H9 (cell line): ENCODE measurements at regions not wholly inside any gene's neighbourhood (a gene's known extent, or its start where the extent isn't known, plus 50 kb on each side); places are given as distances from the start of the nearest gene placed in this dataset.

Experiments
- DNase-seq: peaks from one replicate; pipeline ENCODE4 v3.0.0-alpha.2; 2017
- H2AFZ ChIP-seq: one replicate; pipeline ENCODE4 v1.6.1; 2013; ENCODE audit warnings: mild to moderate bottlenecking, low read length, control low read depth, moderate library complexity
- H2AK5ac ChIP-seq: 2 replicates; pipeline ENCODE4 v1.6.1; 2013; ENCODE audit warnings: low read length, control low read depth, mixed read lengths; ENCODE audit not compliant: insufficient read length
- H2BK120ac ChIP-seq: one replicate; pipeline ENCODE4 v1.6.1; 2013; ENCODE audit warnings: low read depth, mild to moderate bottlenecking, low read length, control low read depth, inconsistent platforms; ENCODE audit not compliant: poor library complexity, severe bottlenecking
- H2BK12ac ChIP-seq: 2 replicates; pipeline ENCODE4 v1.6.1; 2013; ENCODE audit warnings: low read length, control low read depth, mixed read lengths, low read depth; ENCODE audit not compliant: insufficient read length
- H2BK15ac ChIP-seq: 2 replicates; pipeline ENCODE4 v1.6.1; 2013; ENCODE audit warnings: low read depth, low read length, control low read depth
- H2BK20ac ChIP-seq: one replicate; pipeline ENCODE4 v1.6.1; 2013; ENCODE audit warnings: low read depth, mild to moderate bottlenecking, low read length, control low read depth, inconsistent platforms; ENCODE audit not compliant: poor library complexity, severe bottlenecking
- H2BK5ac ChIP-seq: 2 replicates; pipeline ENCODE4 v1.6.1; 2013; ENCODE audit warnings: low read length, control low read depth, mixed read lengths; ENCODE audit not compliant: insufficient read length
- H3K14ac ChIP-seq: 2 replicates; pipeline ENCODE4 v1.6.1; 2013; ENCODE audit warnings: low read length, control low read depth; ENCODE audit not compliant: insufficient read depth
- H3K18ac ChIP-seq: 2 replicates; pipeline ENCODE4 v1.6.1; 2013; ENCODE audit warnings: low read depth, mild to moderate bottlenecking, mixed read lengths, low read length, control low read depth; ENCODE audit not compliant: insufficient read length
- H3K23ac ChIP-seq: 2 replicates; pipeline ENCODE4 v1.6.1; 2013; ENCODE audit warnings: low read length, control low read depth, mixed read lengths, low read depth; ENCODE audit not compliant: insufficient read length
- H3K23me2 ChIP-seq: 2 replicates; pipeline ENCODE4 v1.6.1; 2013; ENCODE audit warnings: low read depth, mild to moderate bottlenecking, mixed read lengths, low read length, control low read depth; ENCODE audit not compliant: insufficient read length, poor library complexity, severe bottlenecking
- H3K27ac ChIP-seq: 2 replicates; pipeline ENCODE4 v1.5.1; 2013; ENCODE audit warnings: low read length, control low read depth, mixed read lengths, low read depth; ENCODE audit not compliant: insufficient read length
- H3K27me3 ChIP-seq: 2 replicates; pipeline ENCODE4 v1.6.1; 2013; ENCODE audit warnings: low read length, control low read depth, inconsistent platforms; ENCODE audit not compliant: insufficient read depth
- H3K4ac ChIP-seq: 2 replicates; pipeline ENCODE4 v1.6.1; 2013; ENCODE audit warnings: low read depth, mild to moderate bottlenecking, control low read depth, inconsistent platforms, low read length, moderate library complexity
- H3K4me1 ChIP-seq: 2 replicates; pipeline ENCODE4 v1.6.1; 2013; ENCODE audit warnings: low read length, control low read depth, inconsistent platforms; ENCODE audit not compliant: insufficient read depth
- H3K4me2 ChIP-seq: 2 replicates; pipeline ENCODE4 v1.6.1; 2013; ENCODE audit warnings: low read length, control low read depth, mixed read lengths; ENCODE audit not compliant: insufficient read length, insufficient read depth
- H3K56ac ChIP-seq: 2 replicates; pipeline ENCODE4 v1.6.1; 2013; ENCODE audit warnings: low read depth, mild to moderate bottlenecking, mixed read lengths, low read length, control low read depth; ENCODE audit not compliant: insufficient read length
- H3K79me1 ChIP-seq: 2 replicates; pipeline ENCODE4 v1.6.1; 2013; ENCODE audit warnings: low read depth, mild to moderate bottlenecking, moderate library complexity, low read length, control low read depth, inconsistent platforms; ENCODE audit not compliant: insufficient read depth, poor library complexity, severe bottlenecking
- H3K79me2 ChIP-seq: 2 replicates; pipeline ENCODE4 v1.6.1; 2013; ENCODE audit warnings: low read length, control low read depth, inconsistent platforms; ENCODE audit not compliant: insufficient read depth
- H3K9ac ChIP-seq: 2 replicates; pipeline ENCODE4 v1.6.1; 2013; ENCODE audit warnings: low read length, control low read depth, mixed read lengths; ENCODE audit not compliant: insufficient read length; ENCODE audit errors: extremely low read depth
- H3K9me3 ChIP-seq: one replicate; pipeline ENCODE4 v1.6.1; 2013; ENCODE audit warnings: low read depth, low read length, inconsistent platforms; ENCODE audit not compliant: control insufficient read depth
- H3T11ph ChIP-seq: one replicate; pipeline ENCODE4 v1.6.1; 2013; ENCODE audit warnings: mild to moderate bottlenecking, low read length, control low read depth, inconsistent platforms
- H4K20me1 ChIP-seq: one replicate; pipeline ENCODE4 v1.6.1; 2013; ENCODE audit not compliant: control insufficient read depth, insufficient read length, insufficient read depth
- H4K5ac ChIP-seq: 2 replicates; pipeline ENCODE4 v1.6.1; 2013; ENCODE audit warnings: low read depth, mild to moderate bottlenecking, mixed read lengths, low read length, control low read depth; ENCODE audit not compliant: insufficient read length
- H4K8ac ChIP-seq: replicated peaks from 2 replicates; pipeline ENCODE4 v1.6.1; 2013; ENCODE audit warnings: low read length, control low read depth, mixed read lengths, low read depth; ENCODE audit not compliant: insufficient read length
- H4K91ac ChIP-seq: 2 replicates; pipeline ENCODE4 v1.6.1; 2013; ENCODE audit warnings: low read depth, mild to moderate bottlenecking, moderate library complexity, mixed read lengths, low read length, control low read depth; ENCODE audit not compliant: insufficient read length
- H3K27ac Mint-ChIP-seq, 3 experiments: 2 replicates in 2 of 3; 3 replicates in 1 of 3; pipeline ENCODE4 v1.8.0; 2020 to 2021; ENCODE audit warnings: mixed read lengths in 3 of 3, mild to moderate bottlenecking in 1 of 3, moderate library complexity in 1 of 3
- H3K27me3 Mint-ChIP-seq: 2 replicates; pipeline ENCODE4 v1.8.0; 2021; ENCODE audit warnings: low read depth, mild to moderate bottlenecking, moderate library complexity, mixed read lengths
- H3K36me3 Mint-ChIP-seq, 3 experiments: 2 replicates in 2 of 3; 3 replicates in 1 of 3; pipeline ENCODE4 v1.8.0; 2020 to 2021; ENCODE audit warnings: low read depth in 3 of 3, mixed read lengths in 3 of 3; ENCODE audit not compliant: insufficient read depth in 1 of 3
- H3K4me1 Mint-ChIP-seq, 2 experiments: 2 replicates each; pipeline ENCODE4 v1.8.0; 2020; ENCODE audit warnings: mixed read lengths in 2 of 2
- H3K4me3 Mint-ChIP-seq, 2 experiments: 2 replicates in 1 of 2; 3 replicates in 1 of 2; pipeline ENCODE4 v1.8.0; 2020 to 2021; ENCODE audit warnings: mild to moderate bottlenecking in 2 of 2, mixed read lengths in 2 of 2, moderate library complexity in 1 of 2
- H3K9me3 Mint-ChIP-seq, 2 experiments: 2 replicates in 1 of 2; 3 replicates in 1 of 2; pipeline ENCODE4 v1.8.0; 2020; ENCODE audit warnings: mild to moderate bottlenecking in 2 of 2, mixed read lengths in 2 of 2, moderate library complexity in 1 of 2
- WGBS: extraction: QIAGEN DNeasy Blood & Tissue Kit; methylation state at CpG from one replicate; pipeline ENCODE4 v1.1.7; 2013; ENCODE audit warnings: missing lambda C conversion rate, low lambda C conversion rate, mixed read lengths; ENCODE audit not compliant: insufficient read length; ENCODE audit errors: extremely low coverage; 5-methylcytosine and 5-hydroxymethylcytosine counted together
- TF ChIP-seq, protein P1 (sequence below): fragments of 200-600 bp; sonication (generic); conservative IDR thresholded peaks from 3 replicates; pipeline ENCODE4 v1.8.0; 2021; ENCODE audit warnings: antibody characterized with exemption, mild to moderate bottlenecking

DNA sequence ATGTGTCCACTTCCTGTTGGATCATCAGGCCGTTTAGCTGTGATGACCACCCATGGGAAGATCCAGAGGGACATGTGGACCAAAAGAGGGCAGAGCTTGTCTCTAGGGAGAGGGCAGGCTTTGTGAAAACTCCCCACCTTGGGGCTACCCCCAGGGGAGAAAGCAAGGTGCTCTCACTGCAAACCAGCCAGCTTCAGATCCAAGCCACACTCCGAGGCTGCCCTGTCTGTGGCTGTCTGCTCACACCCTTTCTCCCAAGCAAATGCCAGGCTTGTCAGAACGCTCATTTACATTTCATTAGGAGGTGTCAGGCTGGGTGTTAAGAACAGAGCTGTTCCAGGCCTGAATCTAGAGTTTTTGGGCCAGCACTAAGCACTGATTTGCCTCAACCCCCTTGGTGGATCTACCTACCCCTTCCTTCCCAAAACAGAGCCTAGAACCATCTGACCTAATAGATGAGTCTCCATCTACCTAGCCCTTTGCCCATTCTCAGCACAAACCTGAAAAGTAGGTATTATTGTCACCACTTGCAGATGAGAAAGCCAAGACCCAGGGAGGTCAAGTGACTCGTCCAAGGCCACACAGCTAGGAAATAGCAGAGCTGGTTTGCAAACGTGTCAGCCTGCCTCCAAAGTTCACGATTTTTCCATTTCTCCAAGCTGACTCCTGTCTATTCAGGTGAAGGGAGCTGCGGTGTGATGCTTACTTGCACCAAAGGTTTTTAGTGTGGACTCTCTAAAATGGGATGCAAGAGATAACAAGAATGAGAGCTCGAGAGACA lies 130.9 kb downstream of the EMX2 start:
- peaks cover 3% of the 10 kb centered on the region for H3K27me3 Mint-ChIP-seq
- H2BK15ac ChIP-seq = no peak overlapping the region
- DNase-seq = no peak
- H2BK120ac ChIP-seq = no peak overlapping the region
- H2BK20ac ChIP-seq = no peak overlapping the region
- TF ChIP-seq, protein P1, sequence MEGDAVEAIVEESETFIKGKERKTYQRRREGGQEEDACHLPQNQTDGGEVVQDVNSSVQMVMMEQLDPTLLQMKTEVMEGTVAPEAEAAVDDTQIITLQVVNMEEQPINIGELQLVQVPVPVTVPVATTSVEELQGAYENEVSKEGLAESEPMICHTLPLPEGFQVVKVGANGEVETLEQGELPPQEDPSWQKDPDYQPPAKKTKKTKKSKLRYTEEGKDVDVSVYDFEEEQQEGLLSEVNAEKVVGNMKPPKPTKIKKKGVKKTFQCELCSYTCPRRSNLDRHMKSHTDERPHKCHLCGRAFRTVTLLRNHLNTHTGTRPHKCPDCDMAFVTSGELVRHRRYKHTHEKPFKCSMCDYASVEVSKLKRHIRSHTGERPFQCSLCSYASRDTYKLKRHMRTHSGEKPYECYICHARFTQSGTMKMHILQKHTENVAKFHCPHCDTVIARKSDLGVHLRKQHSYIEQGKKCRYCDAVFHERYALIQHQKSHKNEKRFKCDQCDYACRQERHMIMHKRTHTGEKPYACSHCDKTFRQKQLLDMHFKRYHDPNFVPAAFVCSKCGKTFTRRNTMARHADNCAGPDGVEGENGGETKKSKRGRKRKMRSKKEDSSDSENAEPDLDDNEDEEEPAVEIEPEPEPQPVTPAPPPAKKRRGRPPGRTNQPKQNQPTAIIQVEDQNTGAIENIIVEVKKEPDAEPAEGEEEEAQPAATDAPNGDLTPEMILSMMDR = no peak
- WGBS = no CpG with 5 or more reads among the region's 8 CpGs
- H3K4me2 ChIP-seq = no peak overlapping the region
- no peak overlapping the region for H2BK5ac ChIP-seq
- no peaks in the 10 kb centered on the region for H3K36me3 Mint-ChIP-seq
- no peak overlapping the region for H4K5ac ChIP-seq
- H3K4ac ChIP-seq = no peak overlapping the region
- H3T11ph ChIP-seq = no peak overlapping the region
- no peaks in the 10 kb centered on the region for H3K79me2 ChIP-seq
- H3K27ac Mint-ChIP-seq = peak overlapping the region in 1 of 3 experiments; percentile 44; a peak in 1 of 7 replicates
- H3K56ac ChIP-seq = no peak overlapping the region
- H4K91ac ChIP-seq = no peak overlapping the region
- no peaks in the 10 kb centered on the region for H3K27me3 ChIP-seq
- no peak overlapping the region for H3K4me3 Mint-ChIP-seq
- H3K79me1 ChIP-seq = no peaks in the 10 kb centered on the region
- H3K18ac ChIP-seq = no peak overlapping the region
- no peaks in the 10 kb centered on the region for H3K23me2 ChIP-seq
- H3K9ac ChIP-seq = no peak overlapping the region
- no peak overlapping the region for H3K27ac ChIP-seq
- H2BK12ac ChIP-seq = no peak overlapping the region
- peaks cover 3 to 5% of the 10 kb centered on the region in 2 experiments; a peak in 3 of 4 replicates for H3K4me1 Mint-ChIP-seq
- no peak overlapping the region for H3K14ac ChIP-seq
- H4K20me1 ChIP-seq = no peaks in the 10 kb centered on the region
- no peak overlapping the region for H2AFZ ChIP-seq
- H3K9me3 ChIP-seq = no peaks in the 10 kb centered on the region
- H2AK5ac ChIP-seq = no peak overlapping the region
- no peak overlapping the region for H4K8ac ChIP-seq
- H3K9me3 Mint-ChIP-seq = no peaks in the 10 kb centered on the region
- H3K4me1 ChIP-seq = no peaks in the 10 kb centered on the region
- H3K23ac ChIP-seq = no peak overlapping the region
